GM18517 (cell line): ENCODE measurements at regions not wholly inside any gene's neighbourhood (a gene's known extent, or its start where the extent isn't known, plus 50 kb on each side); places are given as distances from the start of the nearest gene placed in this dataset.

Experiments
- ATAC-seq: cut with Tn5 transposase; IDR thresholded peaks from one replicate; pipeline ENCODE4 v1.9.1; 2021; ENCODE audit warnings: mild to moderate bottlenecking, moderate library complexity; ENCODE audit not compliant: unreplicated experiment

- ATAC-seq = no peak
Measured at GRCh38 chr4:129394635-129395034, 298.7 kb downstream of the C4orf33 start.

- ATAC-seq = no peak
Measured at GRCh38 chr4:129403848-129404247, 307.9 kb downstream of the C4orf33 start.

DNA sequence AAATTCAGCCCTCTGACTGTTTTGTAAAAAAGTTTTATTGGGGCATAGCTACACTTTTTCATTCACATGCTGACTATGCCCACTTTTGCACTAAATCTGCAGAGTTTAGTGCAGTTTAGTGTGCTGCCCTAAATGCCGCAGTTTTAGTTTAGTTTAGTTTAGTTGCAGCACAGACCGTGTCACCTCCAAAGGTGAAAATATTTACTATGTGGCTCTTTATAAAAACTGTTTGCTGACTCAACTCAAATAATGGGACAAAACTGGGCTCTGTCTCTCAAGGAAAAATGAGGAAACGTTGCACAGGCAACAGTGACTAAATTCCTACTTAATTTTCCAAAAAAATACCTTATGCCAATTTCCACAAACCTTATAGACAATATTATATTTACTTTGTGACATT is 314.2 kb downstream of the C4orf33 start:
- no peak for ATAC-seq

GRCh38 chr4:129415004-129415403 is 319.1 kb downstream of the C4orf33 start:
- no peak for ATAC-seq

DNA sequence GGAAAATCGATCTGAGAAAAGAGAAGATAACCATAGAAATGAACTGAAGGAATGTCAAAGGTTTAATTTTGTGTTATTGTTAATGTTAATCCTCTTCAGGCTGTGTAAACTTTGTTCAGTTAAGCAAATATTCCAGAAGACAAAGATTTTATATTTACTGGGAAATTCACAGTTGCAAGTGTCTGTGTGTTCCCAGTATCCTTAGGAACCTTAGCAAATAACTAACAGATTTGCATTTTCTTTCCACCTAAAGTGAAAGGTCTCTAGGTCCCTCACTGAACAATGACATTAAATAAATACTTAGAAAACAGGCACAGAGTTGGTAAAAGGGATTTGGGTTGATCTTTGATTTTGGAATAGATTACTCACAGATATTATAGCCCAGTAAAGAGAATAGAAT is 324.7 kb downstream of the C4orf33 start:
- ATAC-seq = no peak

DNA sequence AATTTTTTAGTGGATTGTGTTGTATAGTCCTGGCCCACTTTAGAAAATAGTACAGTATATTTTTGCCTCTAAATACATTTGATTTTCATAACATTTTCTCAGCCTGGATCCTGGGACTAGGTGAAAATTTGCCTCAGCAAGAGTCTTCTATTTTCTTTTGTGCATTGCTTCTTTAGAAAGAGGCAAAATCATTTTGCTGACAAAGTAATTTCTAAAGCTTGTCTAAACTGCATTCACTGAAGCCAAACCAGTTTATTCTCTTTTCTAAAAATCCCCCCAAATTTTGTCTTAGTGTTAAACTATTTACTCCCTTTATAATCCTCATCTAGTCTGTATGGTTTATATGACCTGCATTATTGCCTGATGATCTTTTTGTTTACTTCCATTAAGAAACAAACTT is 326.3 kb downstream of the C4orf33 start:
- ATAC-seq = no peak

- ATAC-seq = no peak
Measured at GRCh38 chr4:129428454-129428853, 332.5 kb downstream of the C4orf33 start.

- no peak for ATAC-seq
Measured at GRCh38 chr4:129429581-129430320, 333.8 kb downstream of the C4orf33 start.

DNA sequence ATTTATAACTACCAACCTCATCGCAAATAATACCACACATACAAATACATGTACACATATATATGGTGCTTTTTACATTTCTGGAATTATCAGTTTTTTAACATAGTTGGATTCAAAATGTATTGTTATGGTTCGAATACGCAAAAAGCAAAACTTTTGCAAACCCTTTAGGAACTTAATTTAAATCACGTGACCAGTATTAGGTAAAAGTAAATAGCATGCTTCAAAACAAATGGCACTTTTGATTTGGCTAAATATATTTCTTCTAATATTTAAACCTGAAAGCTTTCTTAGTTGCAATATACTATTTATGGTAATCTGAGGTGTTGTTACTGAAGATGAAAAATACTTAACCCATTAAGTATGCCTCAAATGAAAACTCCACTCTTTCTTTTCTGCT is 341.4 kb downstream of the C4orf33 start:
- no peak for ATAC-seq

DNA sequence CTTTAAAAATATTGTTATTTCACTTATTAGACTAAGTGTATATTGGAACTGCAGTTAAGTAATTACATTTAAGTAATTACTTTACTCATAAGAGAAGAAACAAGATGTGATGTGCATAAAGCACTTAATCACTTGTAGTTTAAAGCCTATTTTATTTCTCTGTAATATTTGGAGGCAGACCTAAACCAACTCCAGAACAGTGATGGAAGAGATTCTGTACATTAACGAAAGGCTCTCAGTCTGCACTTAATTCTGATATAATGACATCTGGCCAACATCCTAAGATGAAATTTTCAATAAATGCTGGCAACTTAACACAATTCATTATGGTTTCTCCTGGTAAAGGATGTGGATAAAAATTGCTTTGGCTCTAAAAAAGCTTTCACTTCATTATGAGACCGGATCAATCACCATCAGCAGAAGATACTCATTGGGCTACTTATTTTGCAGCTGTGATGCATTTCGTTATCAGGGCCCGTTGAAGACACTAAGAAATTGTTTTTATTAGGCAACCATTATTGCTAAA is 342.6 kb downstream of the C4orf33 start:
- no peak for ATAC-seq

DNA sequence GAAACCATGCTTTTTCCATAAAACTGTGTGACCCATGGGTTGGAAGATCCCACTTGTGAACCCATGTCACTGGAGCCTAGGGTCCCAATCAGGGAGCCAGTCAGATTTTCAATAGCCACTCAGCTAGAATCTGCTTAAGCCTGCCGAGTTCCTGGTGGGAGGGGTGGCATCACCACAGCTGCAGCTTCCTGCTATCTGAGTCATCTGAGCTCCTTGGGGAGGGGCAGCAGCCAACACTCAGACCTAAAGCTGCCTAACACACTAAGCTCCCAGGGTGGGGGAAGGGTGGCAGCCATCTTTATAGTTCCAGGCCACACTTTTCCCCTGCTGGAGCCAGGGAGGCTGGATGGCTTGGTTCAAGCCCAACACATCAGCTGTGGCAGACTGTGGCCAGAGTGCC is 350.1 kb downstream of the C4orf33 start:
- no peak for ATAC-seq

DNA sequence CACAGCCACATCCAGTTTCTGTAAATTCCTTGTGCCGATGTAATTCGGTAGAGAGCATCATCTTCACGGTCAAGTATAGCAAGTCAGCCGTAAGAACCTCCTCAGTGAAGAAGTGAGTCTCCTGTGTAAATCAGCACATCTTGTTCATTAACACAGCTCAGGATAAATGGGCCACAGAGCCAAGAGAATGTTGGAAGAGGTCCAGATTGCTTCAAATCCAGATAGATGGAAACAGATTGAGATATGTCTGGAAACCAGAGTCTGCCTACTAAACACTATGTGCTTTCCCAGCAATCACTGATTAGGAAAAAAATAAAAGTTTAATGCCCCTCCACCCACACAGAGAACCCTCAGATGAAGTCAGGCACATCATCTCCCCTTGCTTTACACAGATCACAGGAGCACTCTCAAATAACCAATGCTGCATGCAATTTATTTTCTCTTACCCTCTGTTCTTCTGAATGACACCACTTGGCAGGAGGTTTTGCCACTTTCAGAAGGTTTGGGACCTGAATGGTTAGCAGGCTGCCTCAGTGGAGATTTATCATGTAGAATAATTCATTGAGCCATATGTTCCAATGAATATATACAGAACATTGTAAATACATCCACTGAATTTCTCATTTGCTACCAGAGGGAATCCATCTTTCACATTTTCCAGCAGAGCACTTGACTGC is 357.7 kb downstream of the C4orf33 start:
- ATAC-seq = no peak

DNA sequence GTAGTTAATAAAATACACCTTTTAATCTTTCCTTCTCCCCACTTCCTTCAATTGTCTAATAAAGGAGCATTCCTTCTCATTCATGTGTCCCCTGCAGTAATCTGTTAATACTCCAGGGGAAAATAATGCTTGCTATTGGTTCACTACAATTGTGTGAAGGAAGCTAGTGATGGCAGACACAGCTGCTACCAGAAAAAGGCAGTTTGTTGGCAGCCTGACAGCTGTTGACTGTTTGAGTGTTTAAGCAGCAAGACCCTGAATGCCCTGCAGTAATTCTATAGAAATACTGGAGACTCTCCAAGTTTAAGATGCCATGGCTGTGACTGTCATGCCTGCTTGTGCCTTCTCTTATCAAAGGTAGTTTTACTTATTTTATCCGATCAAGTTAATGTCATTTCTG is 359.5 kb downstream of the C4orf33 start:
- no peak for ATAC-seq

- ATAC-seq = no peak
Measured at GRCh38 chr4:129468624-129469023, 372.7 kb downstream of the C4orf33 start.

DNA sequence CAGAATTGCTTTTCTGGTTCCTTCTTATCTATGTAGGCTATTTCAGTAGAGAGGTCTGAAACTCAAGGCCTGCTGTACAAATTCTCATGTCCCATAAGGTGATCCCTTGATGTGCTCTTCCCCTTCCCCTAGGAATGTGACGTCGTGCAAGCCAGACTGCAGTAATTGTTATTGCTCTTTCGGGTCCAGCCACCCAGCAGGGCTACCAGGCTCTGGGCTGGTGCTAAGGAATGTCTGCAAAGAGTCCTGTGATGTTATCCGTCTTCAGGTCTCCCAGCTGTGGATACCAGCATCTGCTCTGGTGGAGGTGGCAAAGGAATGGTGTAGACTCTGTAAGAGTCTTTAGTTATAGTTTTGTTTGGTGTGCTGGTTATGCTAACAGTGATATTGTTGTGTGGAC is 378.7 kb downstream of the C4orf33 start:
- no peak for ATAC-seq

DNA sequence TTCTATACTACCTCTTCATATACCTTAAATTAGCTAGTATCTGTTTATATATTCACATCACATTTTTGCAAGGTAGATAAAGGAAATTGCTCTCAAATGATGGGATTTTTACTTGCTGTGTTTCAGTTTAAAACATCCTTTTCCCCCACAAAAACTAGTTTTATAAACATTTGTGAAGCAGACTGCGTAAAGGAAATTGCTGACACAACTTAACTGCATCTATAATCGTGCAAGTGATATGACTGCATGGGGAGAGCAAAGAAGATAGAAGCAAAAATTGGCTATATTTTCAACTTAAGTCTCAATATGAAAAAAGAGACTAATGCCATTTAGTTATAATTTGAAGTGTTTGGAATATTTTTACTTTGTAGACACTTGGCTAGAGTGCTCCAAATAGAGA is 385.2 kb downstream of the C4orf33 start:
- no peak for ATAC-seq

DNA sequence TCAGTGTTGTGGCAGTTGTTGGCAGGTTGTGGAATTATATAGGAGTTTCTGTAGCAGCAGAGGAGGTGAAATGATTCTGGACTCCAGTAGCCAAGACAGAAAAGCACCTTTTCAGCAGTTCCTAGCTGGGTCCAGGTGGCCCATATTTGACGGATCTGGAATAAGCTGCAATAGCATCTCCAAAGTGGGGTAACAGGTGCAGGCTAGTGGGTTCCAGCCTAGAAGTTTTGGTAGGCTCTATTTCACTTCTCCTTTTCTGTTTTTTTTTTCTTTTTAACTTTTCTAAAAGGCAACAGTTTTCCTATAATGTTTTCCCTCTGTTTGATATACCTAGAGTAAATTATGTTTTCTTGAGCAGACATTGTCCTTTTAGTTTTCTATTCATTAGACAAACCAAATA is 392.5 kb downstream of the C4orf33 start:
- ATAC-seq = no peak

DNA sequence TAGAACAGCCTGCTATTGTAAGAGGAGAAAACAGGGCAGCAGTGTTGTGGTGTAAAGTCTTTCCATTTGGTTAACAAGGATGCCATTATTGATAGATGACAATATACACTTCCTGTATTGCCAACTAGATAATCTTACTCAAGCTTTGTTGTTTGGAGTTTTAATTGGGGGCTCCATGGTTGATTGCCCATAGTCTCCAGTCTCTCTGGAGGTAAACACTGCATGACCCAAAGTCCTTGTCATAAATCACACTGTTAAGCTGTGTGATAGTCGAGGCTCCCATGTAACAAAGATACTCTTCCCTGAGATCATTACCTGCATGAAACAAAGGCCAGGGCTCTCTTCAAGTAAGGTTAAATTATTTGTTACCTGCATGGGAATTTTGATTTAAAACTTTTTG is 394.6 kb downstream of the C4orf33 start:
- no peak for ATAC-seq

DNA sequence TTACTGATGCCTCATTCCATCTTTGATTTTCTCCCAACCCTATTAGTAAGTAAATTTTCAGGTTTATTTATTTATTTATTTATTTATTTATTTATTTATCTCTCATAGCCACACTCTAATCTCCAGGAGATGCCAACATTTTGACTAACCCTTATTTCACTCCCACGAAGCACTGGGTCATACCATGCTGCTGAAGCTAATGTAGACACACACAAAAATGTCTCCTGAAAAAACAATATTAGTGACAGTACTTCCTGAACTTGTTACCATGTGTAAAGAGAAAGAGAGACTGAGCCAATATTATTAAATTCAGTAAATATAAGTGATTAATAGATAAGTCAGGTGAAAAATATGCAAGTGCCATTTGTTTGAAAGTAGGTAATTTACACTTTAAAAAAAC is 402.7 kb downstream of the C4orf33 start:
- no peak for ATAC-seq

- ATAC-seq = no peak
Measured at GRCh38 chr4:129514852-129515251, 418.9 kb downstream of the C4orf33 start.

DNA sequence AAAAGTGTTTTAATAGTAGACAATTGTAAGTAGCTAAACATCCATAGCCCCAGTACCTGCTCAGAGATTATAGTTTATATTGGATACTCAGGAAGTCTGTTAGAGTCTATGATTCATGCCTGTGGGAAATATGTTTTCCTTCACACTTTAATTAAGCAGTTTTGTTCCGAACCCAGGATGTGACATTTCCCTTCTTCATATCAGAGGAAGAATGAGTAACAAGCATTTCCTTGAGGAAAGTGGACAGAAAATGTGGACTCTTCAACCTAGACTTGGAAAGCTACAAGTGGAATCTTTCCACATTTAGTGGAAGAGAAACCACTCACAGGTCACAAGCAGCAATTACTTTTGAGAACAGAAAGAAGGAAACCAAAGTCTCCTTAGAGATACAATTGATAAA is 419.4 kb downstream of the C4orf33 start:
- no peak for ATAC-seq

GRCh38 chr4:129526812-129527211 is 430.9 kb downstream of the C4orf33 start:
- no peak for ATAC-seq
